ENCODE measurements at regions not wholly inside any gene's neighbourhood (a gene's known extent, or its start where the extent isn't known, plus 50 kb on each side); places are given as distances from the start of the nearest gene placed in this dataset.
"Not testable (repeated sequence)": the region's sequence is repeated elsewhere in the genome, so short reads cannot be mapped to it uniquely, and the experiment has no call there.

GRCh38 chr22:22717664-22718063 lies 73.2 kb downstream of the GGTLC2 start:
- no peak for DNase-seq

- peak; percentile 57 for DNase-seq
These were observed 75.8 kb downstream of the GGTLC2 start for GRCh38 chr22:22720201-22720723.

- DNase-seq = no peak
These were observed 76.4 kb downstream of the GGTLC2 start for GRCh38 chr22:22720724-22721261.

- DNase-seq = no peak
These were observed 77.4 kb downstream of the GGTLC2 start for GRCh38 chr22:22721681-22722354.

- no peak for DNase-seq
These were observed 84.0 kb downstream of the GGTLC2 start for GRCh38 chr22:22728382-22728781.

GRCh38 chr22:22730655-22731373 lies 86.4 kb downstream of the GGTLC2 start:
- no peak for DNase-seq

- no peak for DNase-seq
These were observed 86.9 kb downstream of the GGTLC2 start for GRCh38 chr22:22731374-22731676.

- not testable (repeated sequence) for DNase-seq
These were observed 88.6 kb downstream of the GGTLC2 start for GRCh38 chr22:22733006-22733405.

GRCh38 chr22:22733881-22734373 lies 89.5 kb downstream of the GGTLC2 start:
- no peak for DNase-seq

- DNase-seq = not testable (repeated sequence)
These were observed 90.2 kb downstream of the GGTLC2 start for GRCh38 chr22:22734395-22735272.

GRCh38 chr22:22735276-22735675 lies 90.9 kb downstream of the GGTLC2 start:
- not testable (repeated sequence) for DNase-seq

- DNase-seq = no peak
These were observed 91.5 kb downstream of the GGTLC2 start for GRCh38 chr22:22735695-22736611.

GRCh38 chr22:22737590-22737989 lies 93.2 kb downstream of the GGTLC2 start:
- DNase-seq = no peak

GRCh38 chr22:22738959-22739585 lies 94.7 kb downstream of the GGTLC2 start:
- no peak for DNase-seq

GRCh38 chr22:22740560-22741276 lies 96.3 kb downstream of the GGTLC2 start:
- no peak for DNase-seq

- no peak for DNase-seq
These were observed 97.4 kb downstream of the GGTLC2 start for GRCh38 chr22:22741843-22742242.

GRCh38 chr22:22742641-22743040 lies 98.2 kb downstream of the GGTLC2 start:
- DNase-seq = no peak

GRCh38 chr22:22743128-22743760 lies 98.8 kb downstream of the GGTLC2 start:
- no peak for DNase-seq

- no peak for DNase-seq
These were observed 100.2 kb downstream of the GGTLC2 start for GRCh38 chr22:22744412-22745224.
